Activated CD4-positive, alpha-beta T cell treated with anti-CD3 and anti-CD28 coated beads, Interleukin-2, amount 10 ng/mL, durations not matched to agents 24 days and 14 days (primary cell): ENCODE measurements at regions not wholly inside any gene's neighbourhood (a gene's known extent, or its start where the extent isn't known, plus 50 kb on each side); places are given as distances from the start of the nearest gene placed in this dataset.

Experiments used
- DNase-seq: peaks from one replicate; pipeline ENCODE4 v3.0.0; 2022
- H3K27ac Mint-ChIP-seq: one replicate; pipeline ENCODE4 v1.8.0; 2022; ENCODE audit warnings: mild to moderate bottlenecking, mixed read lengths
- H3K27me3 Mint-ChIP-seq: one replicate; pipeline ENCODE4 v1.8.0; 2022; ENCODE audit warnings: mixed read lengths
- H3K36me3 Mint-ChIP-seq: one replicate; pipeline ENCODE4 v1.8.0; 2022; ENCODE audit warnings: low read depth, mild to moderate bottlenecking, mixed read lengths
- H3K4me1 Mint-ChIP-seq: one replicate; pipeline ENCODE4 v1.8.0; 2021; ENCODE audit warnings: mixed read lengths
- H3K4me3 Mint-ChIP-seq: one replicate; pipeline ENCODE4 v1.8.0; 2022; ENCODE audit warnings: mild to moderate bottlenecking, moderate library complexity, mixed read lengths
- H3K9me3 Mint-ChIP-seq: one replicate; pipeline ENCODE4 v1.8.0; 2021; ENCODE audit warnings: mixed read lengths
- intact Hi-C: fragments of 100-400 bp; cut with micrococcal nuclease; formaldehyde crosslinking; loops from one replicate; pipeline ENCODE4 v1.15.1; 2023

- Mint-ChIP-seq H3K36me3 (no peaks in the 10 kb centered on the region), H3K27me3 (no peaks in the 10 kb centered on the region)
- intact Hi-C loops, result no loop called here
Measured at GRCh38 chrX:68940601-68941000, 111.8 kb downstream of the EFNB1 start.

DNA sequence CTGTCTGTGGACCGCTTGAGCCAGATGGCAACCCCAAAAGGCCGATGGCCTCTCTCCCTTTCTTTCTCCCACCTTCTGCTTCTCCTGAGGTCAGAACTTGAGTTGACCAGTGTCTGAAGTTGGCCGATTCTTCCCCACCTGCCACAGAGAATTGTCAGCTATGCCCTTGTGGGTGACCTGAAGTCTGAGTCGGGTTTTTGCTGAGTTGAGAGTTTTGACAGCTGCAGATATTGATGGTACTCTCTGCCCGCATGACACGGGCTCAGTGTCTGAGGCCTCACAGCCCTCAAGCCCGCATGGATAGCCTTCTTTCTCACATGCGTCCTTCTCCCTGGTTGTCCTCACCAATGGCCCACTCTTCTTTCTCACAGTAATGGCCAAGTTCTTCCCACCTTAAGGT is 111.0 kb downstream of the EFNB1 start:
- Mint-ChIP-seq H3K9me3 (no peaks in the 10 kb centered on the region), H3K4me1 (no peaks in the 10 kb centered on the region), H3K27me3 (no peaks in the 10 kb centered on the region), H3K36me3 (no peaks in the 10 kb centered on the region), H3K4me3 (no peak overlapping the region), H3K27ac (no peak overlapping the region)
- intact Hi-C loops, result no loop called here
- DNase-seq, result no peak

More at GRCh38 chrX:68940601-68941000, 111.8 kb downstream of the EFNB1 start:
- Mint-ChIP-seq H3K4me3 (no peak overlapping the region), H3K9me3 (no peaks in the 10 kb centered on the region), H3K27ac (no peak overlapping the region), H3K4me1 (no peaks in the 10 kb centered on the region)
- DNase-seq, result no peak

DNA sequence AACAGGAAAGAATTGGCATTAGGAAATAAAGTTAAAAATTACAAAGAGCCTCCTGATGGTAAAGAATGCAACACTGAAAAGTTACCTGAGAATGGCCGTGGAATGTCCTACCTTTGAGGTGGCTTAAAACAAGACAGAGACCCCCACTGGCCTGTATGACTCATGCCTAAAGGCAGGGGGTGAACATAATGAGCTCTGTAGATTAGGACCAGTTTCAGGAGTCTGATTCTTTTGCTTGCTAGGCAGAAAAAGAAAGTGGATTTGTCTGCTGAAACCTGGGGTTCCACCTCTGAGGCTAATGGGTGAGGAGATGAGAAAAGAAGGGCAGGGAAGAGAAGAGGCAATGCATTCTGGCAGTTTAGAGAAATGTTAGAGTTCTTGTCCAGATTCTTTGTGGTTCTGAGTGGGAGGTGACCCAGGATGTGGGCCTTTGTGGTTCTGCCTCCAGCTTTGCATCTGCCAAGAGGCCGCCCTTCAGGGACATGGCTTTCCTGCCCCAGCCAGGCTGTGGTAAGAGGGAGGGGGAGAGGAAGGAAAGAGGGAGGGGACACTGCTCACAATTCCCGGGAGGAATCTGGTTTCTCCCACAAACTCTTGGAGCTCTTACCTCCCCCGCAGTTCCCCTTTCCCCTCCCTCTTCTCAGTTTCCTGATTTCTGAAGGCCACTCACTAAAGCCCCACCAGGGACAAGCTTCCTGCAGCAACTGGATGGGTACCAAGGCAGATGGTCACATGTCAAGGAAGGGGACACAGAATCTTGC is 109.6 kb downstream of the EFNB1 start:
- Mint-ChIP-seq H3K27ac (no peak overlapping the region), H3K27me3 (no peaks in the 10 kb centered on the region), H3K36me3 (no peaks in the 10 kb centered on the region), H3K9me3 (no peaks in the 10 kb centered on the region), H3K4me1 (no peaks in the 10 kb centered on the region), H3K4me3 (no peak overlapping the region)
- intact Hi-C loops, result no loop called here
- no peak for DNase-seq

- no peaks in the 10 kb centered on the region for H3K36me3 Mint-ChIP-seq
- H3K9me3 Mint-ChIP-seq, result no peaks in the 10 kb centered on the region
- H3K27ac Mint-ChIP-seq, result no peak overlapping the region
- H3K27me3 Mint-ChIP-seq, result no peaks in the 10 kb centered on the region
- H3K4me1 Mint-ChIP-seq, result no peaks in the 10 kb centered on the region
- H3K4me3 Mint-ChIP-seq, result no peak overlapping the region
- intact Hi-C loops, result no loop called here
- DNase-seq, result no peak
Measured at GRCh38 chrX:68937581-68937980, 108.8 kb downstream of the EFNB1 start.

- intact Hi-C loops, result no loop called here
- H3K27ac Mint-ChIP-seq, result no peak overlapping the region
- no peaks in the 10 kb centered on the region for H3K36me3 Mint-ChIP-seq
- H3K4me3 Mint-ChIP-seq, result no peak overlapping the region
- H3K9me3 Mint-ChIP-seq, result no peaks in the 10 kb centered on the region
- no peaks in the 10 kb centered on the region for H3K4me1 Mint-ChIP-seq
- no peaks in the 10 kb centered on the region for H3K27me3 Mint-ChIP-seq
- DNase-seq, result no peak
Measured at GRCh38 chrX:68936608-68937007, 107.8 kb downstream of the EFNB1 start.

GRCh38 chrX:68936126-68936525 is 107.3 kb downstream of the EFNB1 start:
- H3K4me1 Mint-ChIP-seq, result no peaks in the 10 kb centered on the region
- H3K9me3 Mint-ChIP-seq, result no peaks in the 10 kb centered on the region
- no peak overlapping the region for H3K4me3 Mint-ChIP-seq
- intact Hi-C loops, result no loop called here
- no peak for DNase-seq
- no peaks in the 10 kb centered on the region for H3K27me3 Mint-ChIP-seq
- no peaks in the 10 kb centered on the region for H3K36me3 Mint-ChIP-seq
- no peak overlapping the region for H3K27ac Mint-ChIP-seq

DNA sequence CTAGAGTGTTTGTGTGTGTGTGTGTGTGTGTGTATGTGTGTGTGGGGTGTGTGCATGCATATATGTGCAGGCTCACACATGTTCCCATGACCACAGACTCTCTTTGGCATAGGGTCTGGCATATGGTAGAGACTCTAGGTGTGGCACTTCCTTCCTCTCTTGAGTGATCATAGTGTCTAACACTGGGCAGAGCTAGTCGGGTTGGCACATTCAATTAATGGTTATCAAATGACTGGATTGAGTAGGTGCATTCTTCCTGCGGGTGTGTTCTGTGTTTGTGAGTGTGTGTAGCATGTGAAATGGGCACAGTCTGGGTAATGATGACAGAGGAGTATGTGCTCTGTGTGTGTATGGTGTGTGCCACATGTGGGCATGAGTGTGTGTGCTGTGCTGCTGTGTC is 106.5 kb downstream of the EFNB1 start:
- H3K4me3 Mint-ChIP-seq, result no peak overlapping the region
- no peak for DNase-seq
- H3K9me3 Mint-ChIP-seq, result no peaks in the 10 kb centered on the region
- H3K27me3 Mint-ChIP-seq, result no peaks in the 10 kb centered on the region
- H3K27ac Mint-ChIP-seq, result no peak overlapping the region
- H3K36me3 Mint-ChIP-seq, result no peaks in the 10 kb centered on the region
- no peaks in the 10 kb centered on the region for H3K4me1 Mint-ChIP-seq
- intact Hi-C loops, result no loop called here

- Mint-ChIP-seq H3K4me3 (no peak overlapping the region), H3K9me3 (no peaks in the 10 kb centered on the region), H3K27ac (no peak overlapping the region), H3K4me1 (no peaks in the 10 kb centered on the region), H3K36me3 (no peaks in the 10 kb centered on the region), H3K27me3 (no peaks in the 10 kb centered on the region)
- intact Hi-C loops, result no loop called here
- no peak for DNase-seq
Measured at GRCh38 chrX:68934922-68935321, 106.1 kb downstream of the EFNB1 start.

GRCh38 chrX:68934421-68934820 is 105.6 kb downstream of the EFNB1 start:
- no peak for DNase-seq
- Mint-ChIP-seq H3K4me1 (no peaks in the 10 kb centered on the region), H3K9me3 (no peaks in the 10 kb centered on the region), H3K27ac (no peak overlapping the region), H3K27me3 (no peaks in the 10 kb centered on the region), H3K36me3 (no peaks in the 10 kb centered on the region), H3K4me3 (no peak overlapping the region)
- intact Hi-C loops, result no loop called here

DNA sequence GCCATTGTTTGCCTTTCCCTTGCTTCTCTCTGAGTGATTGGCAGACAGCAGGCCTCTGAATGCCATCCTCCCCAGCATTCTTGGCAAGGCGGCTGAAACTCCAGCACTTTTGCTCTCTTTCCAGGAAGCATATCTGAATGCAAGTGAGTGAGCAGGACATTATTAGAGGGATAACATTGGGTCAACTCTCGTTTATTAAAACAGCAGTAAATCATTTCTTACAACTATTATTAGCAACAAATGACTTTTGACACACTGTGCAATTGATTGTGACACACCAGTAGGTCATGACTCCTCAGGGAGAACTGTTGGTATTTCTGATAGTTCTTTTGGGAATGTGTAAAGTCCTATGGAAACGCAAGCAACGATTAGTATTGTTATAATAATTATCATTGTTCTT is 103.8 kb downstream of the EFNB1 start:
- intact Hi-C loops, result no loop called here
- Mint-ChIP-seq H3K27me3 (no peaks in the 10 kb centered on the region), H3K4me1 (no peaks in the 10 kb centered on the region), H3K27ac (no peak overlapping the region), H3K36me3 (no peaks in the 10 kb centered on the region), H3K9me3 (no peaks in the 10 kb centered on the region), H3K4me3 (no peak overlapping the region)
- DNase-seq, result no peak

GRCh38 chrX:68931345-68931744 is 102.5 kb downstream of the EFNB1 start:
- no peak overlapping the region for H3K27ac Mint-ChIP-seq
- DNase-seq, result no peak
- no peaks in the 10 kb centered on the region for H3K36me3 Mint-ChIP-seq
- H3K9me3 Mint-ChIP-seq, result no peaks in the 10 kb centered on the region
- no peak overlapping the region for H3K4me3 Mint-ChIP-seq
- no peaks in the 10 kb centered on the region for H3K4me1 Mint-ChIP-seq
- no peaks in the 10 kb centered on the region for H3K27me3 Mint-ChIP-seq
- intact Hi-C loops, result no loop called here

DNA sequence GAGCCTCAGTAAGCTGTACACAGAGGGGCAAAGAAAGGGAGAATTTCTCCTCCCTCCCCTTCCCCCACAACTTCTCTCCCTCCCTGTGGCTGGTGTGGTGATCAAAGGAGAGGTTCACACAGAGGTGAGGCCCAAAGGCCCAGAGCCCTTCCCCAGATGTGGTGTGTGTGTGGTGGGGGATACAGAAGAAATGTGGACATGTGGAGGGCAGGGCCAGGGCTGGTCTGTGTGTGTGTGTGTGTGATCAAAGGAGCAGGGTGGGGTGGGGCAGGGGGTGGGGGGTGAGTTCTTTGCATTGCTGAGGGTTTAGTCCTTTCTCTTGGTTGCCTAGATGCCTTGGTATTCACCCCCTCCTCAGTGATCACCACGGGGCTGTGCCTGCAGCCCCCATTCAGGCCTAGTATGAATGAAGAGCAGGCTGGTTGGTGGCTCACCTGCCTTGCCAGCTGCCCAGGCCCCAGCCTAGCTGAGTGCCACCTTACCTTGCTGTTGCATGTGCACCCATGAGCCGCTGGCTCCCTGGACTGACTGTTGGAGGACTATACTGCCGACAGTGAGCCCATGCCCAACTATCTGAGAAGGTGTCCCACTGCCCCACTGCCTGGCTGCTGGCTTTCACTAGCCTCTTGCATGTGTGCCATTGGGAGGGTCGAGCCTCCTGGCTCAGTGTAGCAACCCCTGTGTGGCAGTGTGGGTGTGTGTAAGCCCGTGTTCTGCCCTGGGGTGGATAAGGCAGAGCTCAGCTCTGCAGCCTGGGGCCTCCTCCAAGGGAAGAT is 101.9 kb downstream of the EFNB1 start:
- H3K27ac Mint-ChIP-seq, result no peak overlapping the region
- DNase-seq, result no peak
- no peaks in the 10 kb centered on the region for H3K36me3 Mint-ChIP-seq
- H3K4me3 Mint-ChIP-seq, result no peak overlapping the region
- H3K9me3 Mint-ChIP-seq, result no peaks in the 10 kb centered on the region
- no peaks in the 10 kb centered on the region for H3K27me3 Mint-ChIP-seq
- intact Hi-C loops, result no loop called here
- H3K4me1 Mint-ChIP-seq, result no peaks in the 10 kb centered on the region

- DNase-seq, result no peak
- intact Hi-C loops, result no loop called here
- Mint-ChIP-seq H3K4me1 (no peaks in the 10 kb centered on the region), H3K27ac (no peak overlapping the region), H3K9me3 (no peaks in the 10 kb centered on the region), H3K27me3 (no peaks in the 10 kb centered on the region), H3K4me3 (no peak overlapping the region), H3K36me3 (no peaks in the 10 kb centered on the region)
Measured at GRCh38 chrX:68929332-68930150, 100.7 kb downstream of the EFNB1 start.

GRCh38 chrX:68928401-68928800 is 99.6 kb downstream of the EFNB1 start:
- H3K4me3 Mint-ChIP-seq, result no peak overlapping the region
- no peaks in the 10 kb centered on the region for H3K4me1 Mint-ChIP-seq
- no peak overlapping the region for H3K27ac Mint-ChIP-seq
- no peaks in the 10 kb centered on the region for H3K9me3 Mint-ChIP-seq
- H3K27me3 Mint-ChIP-seq, result no peaks in the 10 kb centered on the region
- no peaks in the 10 kb centered on the region for H3K36me3 Mint-ChIP-seq
- no peak for DNase-seq
- intact Hi-C loops, result no loop called here
